ENCODE measurements at regions not wholly inside any gene's neighbourhood (a gene's known extent, or its start where the extent isn't known, plus 50 kb on each side); places are given as distances from the start of the nearest gene placed in this dataset.
"Not testable (repeated sequence)": the region's sequence is repeated elsewhere in the genome, so short reads cannot be mapped to it uniquely, and the experiment has no call there.

DNA sequence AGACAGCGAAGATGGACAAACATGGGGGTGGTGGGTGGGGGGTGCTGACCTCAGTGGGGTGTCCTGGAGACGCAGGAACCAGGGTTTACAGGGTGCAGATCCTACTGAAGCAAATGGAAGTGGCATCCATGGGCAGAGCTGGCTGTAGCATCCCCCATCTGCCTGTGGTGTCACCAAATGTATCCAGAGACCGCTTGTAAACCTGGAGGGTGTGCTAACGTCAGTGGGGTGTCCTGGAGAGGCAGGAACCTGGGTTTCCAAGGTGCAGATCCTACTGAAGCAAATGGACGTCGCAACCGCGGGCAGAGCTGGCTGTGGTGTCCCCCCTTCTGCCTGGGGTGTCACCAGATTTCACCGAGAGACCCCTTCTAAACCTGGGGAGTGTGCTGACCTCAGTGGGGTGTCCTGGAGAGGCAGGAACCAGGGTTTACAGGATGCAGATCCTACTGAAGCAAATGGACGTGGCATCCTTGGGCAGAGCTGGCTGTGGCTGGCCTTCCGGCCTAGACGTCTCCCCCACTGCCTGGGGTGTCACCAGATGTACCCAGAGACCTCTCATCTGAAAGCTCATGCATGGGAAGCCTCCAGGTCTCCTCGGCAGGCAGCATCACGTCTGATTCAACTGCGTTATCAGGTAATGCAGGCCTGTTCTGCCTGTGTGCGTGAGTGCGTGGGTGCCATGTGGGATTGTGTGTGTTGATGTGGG lies 202.4 kb downstream of the GOLGA6L6 start:
- DNase-seq; H3K27ac ChIP-seq (ENCODE audit: low read length); H3K4me3 ChIP-seq (ENCODE audit: low read length); H3K36me3 ChIP-seq (ENCODE audit: control insufficient read depth, insufficient read depth, low read length); H3K27me3 ChIP-seq (ENCODE audit: control insufficient read depth, insufficient read depth, low read length); H3K4me1 ChIP-seq (ENCODE audit: control insufficient read depth, insufficient read depth, low read length): not testable (repeated sequence)
- H3K9me3 ChIP-seq (ENCODE audit: control insufficient read depth, low read depth, low read length), result peaks cover 49% of the 10 kb centered on the region
- no CpG with 5 or more reads among the region's 17 CpGs for WGBS (ENCODE audit: insufficient coverage, low lambda C conversion rate)

DNA sequence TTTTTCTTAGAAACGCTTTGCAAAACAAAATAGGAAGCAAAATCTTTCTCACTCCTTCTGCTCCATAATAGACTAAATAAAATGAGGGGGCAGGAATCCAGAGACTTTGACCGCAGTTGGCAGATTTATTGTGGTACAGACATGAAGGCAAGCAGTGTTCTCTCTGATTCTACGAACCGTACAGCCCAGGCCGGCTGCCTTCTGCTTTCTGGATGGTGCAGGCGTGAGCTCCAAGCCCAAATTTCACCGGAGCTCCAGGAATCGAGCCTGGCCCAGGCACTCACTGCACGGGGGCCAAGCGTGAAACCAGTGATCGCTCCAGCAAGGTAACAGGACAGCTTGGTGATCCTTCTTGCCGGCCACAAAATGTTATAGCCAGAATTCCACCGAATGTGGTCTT lies 202.9 kb downstream of the GOLGA6L6 start:
- not testable (repeated sequence) for DNase-seq; H3K36me3 ChIP-seq (ENCODE audit: control insufficient read depth, insufficient read depth, low read length); H3K4me1 ChIP-seq (ENCODE audit: control insufficient read depth, insufficient read depth, low read length); H3K27me3 ChIP-seq (ENCODE audit: control insufficient read depth, insufficient read depth, low read length); H3K4me3 ChIP-seq (ENCODE audit: low read length); H3K27ac ChIP-seq (ENCODE audit: low read length)
- no CpG with 5 or more reads among the region's 13 CpGs for WGBS (ENCODE audit: insufficient coverage, low lambda C conversion rate)
- H3K9me3 ChIP-seq (ENCODE audit: control insufficient read depth, low read depth, low read length), result peaks cover 44% of the 10 kb centered on the region

DNA sequence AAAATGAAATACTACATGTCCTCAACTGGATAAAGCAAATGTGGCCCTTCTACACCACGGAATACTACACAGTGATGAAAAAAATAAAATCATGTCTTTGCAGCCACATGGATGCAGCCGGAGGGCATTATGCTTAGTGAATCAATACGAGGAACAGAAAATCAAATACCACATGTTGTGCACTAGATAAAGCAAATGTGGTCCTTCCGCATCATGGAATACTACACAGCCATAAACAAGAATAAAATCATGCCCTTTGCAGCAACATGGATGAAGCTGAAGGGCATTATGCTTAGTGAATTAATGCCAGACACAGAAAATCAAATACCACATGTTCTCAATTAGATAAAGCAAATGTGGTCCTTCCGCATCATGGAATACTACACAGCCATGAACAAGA lies 204.4 kb downstream of the GOLGA6L6 start:
- peaks cover 29% of the 10 kb centered on the region for H3K9me3 ChIP-seq (ENCODE audit: control insufficient read depth, low read depth, low read length)
- H3K4me3 ChIP-seq (ENCODE audit: low read length); DNase-seq; H3K27me3 ChIP-seq (ENCODE audit: control insufficient read depth, insufficient read depth, low read length); H3K4me1 ChIP-seq (ENCODE audit: control insufficient read depth, insufficient read depth, low read length); H3K27ac ChIP-seq (ENCODE audit: low read length); H3K36me3 ChIP-seq (ENCODE audit: control insufficient read depth, insufficient read depth, low read length): not testable (repeated sequence)
- 100% methylated on average over 2 of the region's 5 CpGs for WGBS (ENCODE audit: insufficient coverage, low lambda C conversion rate)

DNA sequence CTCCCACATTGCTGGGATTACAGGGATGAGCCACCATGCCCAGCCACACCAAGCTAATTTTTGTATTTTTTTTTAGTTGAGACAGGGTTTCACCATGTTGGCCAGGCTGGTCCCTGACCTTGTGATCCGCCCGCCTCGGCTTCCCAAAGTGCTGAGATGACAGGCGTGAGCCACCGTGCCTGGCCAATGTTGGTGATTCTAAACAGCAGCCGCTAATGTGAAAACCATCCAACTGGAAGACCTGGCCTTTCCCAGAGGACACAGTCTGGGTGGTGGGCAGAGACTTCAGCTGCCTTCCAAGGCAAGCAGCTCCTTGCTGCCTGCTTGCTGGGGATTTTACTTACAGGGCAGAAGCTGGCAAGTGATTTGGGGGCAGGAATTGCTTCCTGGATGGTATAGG lies 207.1 kb downstream of the GOLGA6L6 start:
- H3K4me1 ChIP-seq (ENCODE audit: control insufficient read depth, insufficient read depth, low read length); DNase-seq; H3K27me3 ChIP-seq (ENCODE audit: control insufficient read depth, insufficient read depth, low read length); H3K4me3 ChIP-seq (ENCODE audit: low read length); H3K27ac ChIP-seq (ENCODE audit: low read length); H3K36me3 ChIP-seq (ENCODE audit: control insufficient read depth, insufficient read depth, low read length); H3K9me3 ChIP-seq (ENCODE audit: control insufficient read depth, low read depth, low read length): not testable (repeated sequence)
- WGBS (ENCODE audit: insufficient coverage, low lambda C conversion rate), result no CpG with 5 or more reads among the region's 6 CpGs

DNA sequence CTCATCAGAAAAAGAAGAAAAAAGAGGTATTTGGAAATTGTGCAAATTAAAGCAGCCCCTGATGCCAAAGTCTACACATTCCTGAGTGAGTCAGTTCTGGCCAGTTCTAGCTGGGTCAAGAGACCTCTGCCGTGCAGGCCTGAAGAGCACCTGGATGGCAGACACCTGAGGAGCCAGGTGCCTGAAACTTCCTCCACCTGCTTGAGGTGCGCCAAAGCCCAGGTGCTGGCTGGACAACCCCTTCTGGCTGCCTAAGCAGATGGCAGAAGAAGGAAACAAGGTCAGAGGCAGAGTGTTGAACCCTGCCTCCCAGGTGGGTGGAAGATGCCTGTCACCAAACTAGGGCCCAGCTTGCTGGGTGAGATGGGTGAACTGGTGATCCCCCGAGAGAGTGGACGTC lies 215.8 kb downstream of the GOLGA6L6 start:
- DNase-seq; H3K9me3 ChIP-seq (ENCODE audit: control insufficient read depth, low read depth, low read length); H3K27ac ChIP-seq (ENCODE audit: low read length); H3K36me3 ChIP-seq (ENCODE audit: control insufficient read depth, insufficient read depth, low read length); H3K27me3 ChIP-seq (ENCODE audit: control insufficient read depth, insufficient read depth, low read length); H3K4me3 ChIP-seq (ENCODE audit: low read length); H3K4me1 ChIP-seq (ENCODE audit: control insufficient read depth, insufficient read depth, low read length): not testable (repeated sequence)
- WGBS (ENCODE audit: insufficient coverage, low lambda C conversion rate), result no CpG with 5 or more reads among the region's 4 CpGs

DNA sequence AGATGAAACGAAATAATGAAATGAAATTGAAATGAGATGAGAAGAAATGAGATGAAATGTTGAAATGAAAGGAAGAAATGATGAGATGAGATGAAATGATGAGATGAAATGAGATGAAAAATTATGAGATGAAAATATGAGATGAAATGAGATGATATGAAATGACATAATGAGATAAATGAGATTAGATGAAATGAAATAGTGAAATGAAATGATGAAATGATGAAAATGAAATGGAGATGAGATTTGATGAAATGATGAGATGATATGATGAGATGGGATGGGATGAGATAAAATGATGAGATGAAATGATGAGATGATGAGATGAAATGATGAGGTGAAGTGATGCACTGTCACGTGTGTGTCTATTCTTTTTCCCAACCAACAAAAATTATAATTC lies 224.5 kb downstream of the GOLGA6L6 start:
- 63% methylated on average over 2 of the region's 2 CpGs for WGBS (ENCODE audit: insufficient coverage, low lambda C conversion rate)
- H3K27me3 ChIP-seq (ENCODE audit: control insufficient read depth, insufficient read depth, low read length); H3K36me3 ChIP-seq (ENCODE audit: control insufficient read depth, insufficient read depth, low read length); DNase-seq; H3K4me1 ChIP-seq (ENCODE audit: control insufficient read depth, insufficient read depth, low read length); H3K9me3 ChIP-seq (ENCODE audit: control insufficient read depth, low read depth, low read length); H3K27ac ChIP-seq (ENCODE audit: low read length); H3K4me3 ChIP-seq (ENCODE audit: low read length): not testable (repeated sequence)

DNA sequence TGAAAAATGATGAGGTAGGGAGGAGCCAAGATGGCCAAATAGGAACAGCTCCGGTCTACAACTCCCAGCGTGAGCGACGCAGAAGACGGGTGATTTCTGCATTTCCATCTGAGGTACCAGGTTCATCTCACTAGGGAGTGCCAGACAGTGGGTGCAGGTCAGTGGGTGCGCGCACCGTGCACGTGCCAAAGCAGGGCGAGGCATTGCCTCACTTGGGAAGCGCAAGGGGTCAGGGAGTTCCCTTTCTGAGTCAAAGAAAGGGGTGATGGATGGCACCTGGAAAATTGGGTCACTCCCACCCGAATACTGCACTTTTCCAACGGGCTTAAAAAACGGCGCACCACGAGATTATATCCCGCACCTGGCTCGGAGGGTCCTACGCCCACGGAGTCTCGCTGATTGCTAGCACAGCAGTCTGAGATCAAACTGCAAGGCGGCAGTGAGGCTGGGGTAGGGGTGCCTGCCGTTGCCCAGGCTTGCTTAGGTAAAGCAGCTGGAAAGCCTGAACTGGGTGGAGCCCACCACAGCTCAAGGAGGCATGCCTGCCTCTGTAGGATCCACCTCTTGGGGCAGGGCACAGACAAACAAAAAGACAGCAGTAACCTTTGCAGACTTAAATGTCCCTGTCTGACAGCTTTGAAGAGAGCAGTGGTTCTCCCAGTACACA lies 230.5 kb downstream of the GOLGA6L6 start:
- WGBS (ENCODE audit: insufficient coverage, low lambda C conversion rate), result 100% methylated on average over 1 of the region's 23 CpGs
- H3K27me3 ChIP-seq (ENCODE audit: control insufficient read depth, insufficient read depth, low read length); H3K9me3 ChIP-seq (ENCODE audit: control insufficient read depth, low read depth, low read length); H3K4me3 ChIP-seq (ENCODE audit: low read length); DNase-seq; H3K27ac ChIP-seq (ENCODE audit: low read length); H3K36me3 ChIP-seq (ENCODE audit: control insufficient read depth, insufficient read depth, low read length); H3K4me1 ChIP-seq (ENCODE audit: control insufficient read depth, insufficient read depth, low read length): not testable (repeated sequence)

DNA sequence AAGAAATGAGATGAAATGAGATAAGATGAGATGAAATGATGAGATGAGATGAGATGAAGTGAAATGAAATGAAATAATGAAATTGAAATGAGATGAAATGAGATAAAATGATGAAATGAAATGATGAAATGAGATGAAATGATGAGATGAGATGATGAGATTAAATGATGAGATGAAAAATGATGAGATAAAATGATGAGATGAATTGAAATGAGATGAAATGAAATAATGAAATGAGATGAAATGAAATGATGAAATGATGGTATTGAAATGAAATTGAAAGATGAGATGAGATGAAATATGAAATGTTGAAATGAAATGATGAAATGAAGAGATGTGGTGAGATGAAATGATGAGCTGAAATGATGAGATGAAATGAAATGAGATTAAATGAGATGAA lies 231.0 kb downstream of the GOLGA6L6 start:
- Histone ChIP-seq H3K4me1 (ENCODE audit: control insufficient read depth, insufficient read depth, low read length) (no peaks in the 10 kb centered on the region), H3K27ac (ENCODE audit: low read length) (no peak overlapping the region), H3K9me3 (ENCODE audit: control insufficient read depth, low read depth, low read length) (peaks cover 13% of the 10 kb centered on the region), H3K36me3 (ENCODE audit: control insufficient read depth, insufficient read depth, low read length) (no peaks in the 10 kb centered on the region), H3K27me3 (ENCODE audit: control insufficient read depth, insufficient read depth, low read length) (no peaks in the 10 kb centered on the region), H3K4me3 (ENCODE audit: low read length) (no peak overlapping the region)
- no peak for DNase-seq

DNA sequence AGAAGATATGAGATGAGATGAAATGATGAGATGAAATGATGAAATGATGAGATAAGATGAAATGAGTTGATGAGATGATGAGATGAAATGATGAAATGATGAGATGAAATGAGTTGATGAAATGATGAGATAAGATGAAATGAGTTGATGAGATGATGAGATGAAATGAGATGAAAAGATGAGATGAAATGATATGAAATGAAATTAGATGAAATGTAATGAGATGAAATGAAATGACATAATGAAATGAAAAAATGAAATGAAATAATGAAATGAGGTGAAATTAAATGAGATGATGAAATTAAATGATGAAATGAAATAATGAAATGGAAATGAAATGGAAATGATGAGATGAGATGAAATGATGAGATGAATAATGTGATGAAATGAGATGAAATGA lies 231.6 kb downstream of the GOLGA6L6 start:
- H3K4me3 ChIP-seq (ENCODE audit: low read length); H3K27ac ChIP-seq (ENCODE audit: low read length); DNase-seq; H3K36me3 ChIP-seq (ENCODE audit: control insufficient read depth, insufficient read depth, low read length); H3K4me1 ChIP-seq (ENCODE audit: control insufficient read depth, insufficient read depth, low read length); H3K27me3 ChIP-seq (ENCODE audit: control insufficient read depth, insufficient read depth, low read length): not testable (repeated sequence)
- peaks cover 13% of the 10 kb centered on the region for H3K9me3 ChIP-seq (ENCODE audit: control insufficient read depth, low read depth, low read length)

DNA sequence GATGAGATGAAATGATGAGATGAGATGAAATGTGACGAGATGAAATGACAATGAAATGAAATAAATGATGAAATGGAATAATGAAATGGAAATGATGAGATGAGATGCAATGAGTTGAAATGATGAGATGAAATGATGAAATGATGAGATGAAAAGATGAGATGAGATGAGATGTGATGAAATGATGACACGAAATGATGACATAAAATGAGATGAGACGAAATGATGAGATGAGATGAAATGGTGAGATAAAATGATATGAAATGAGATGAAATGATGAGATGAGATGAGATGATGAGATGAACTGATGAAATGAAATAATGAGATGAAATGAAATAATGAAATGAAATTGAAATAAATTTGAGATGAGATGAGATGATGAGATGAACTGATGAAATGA lies 232.2 kb downstream of the GOLGA6L6 start:
- not testable (repeated sequence) for DNase-seq; H3K27me3 ChIP-seq (ENCODE audit: control insufficient read depth, insufficient read depth, low read length); H3K27ac ChIP-seq (ENCODE audit: low read length); H3K4me3 ChIP-seq (ENCODE audit: low read length); H3K36me3 ChIP-seq (ENCODE audit: control insufficient read depth, insufficient read depth, low read length); H3K4me1 ChIP-seq (ENCODE audit: control insufficient read depth, insufficient read depth, low read length)
- H3K9me3 ChIP-seq (ENCODE audit: control insufficient read depth, low read depth, low read length), result peaks cover 18% of the 10 kb centered on the region
- 81% methylated on average over 2 of the region's 3 CpGs for WGBS (ENCODE audit: insufficient coverage, low lambda C conversion rate)

DNA sequence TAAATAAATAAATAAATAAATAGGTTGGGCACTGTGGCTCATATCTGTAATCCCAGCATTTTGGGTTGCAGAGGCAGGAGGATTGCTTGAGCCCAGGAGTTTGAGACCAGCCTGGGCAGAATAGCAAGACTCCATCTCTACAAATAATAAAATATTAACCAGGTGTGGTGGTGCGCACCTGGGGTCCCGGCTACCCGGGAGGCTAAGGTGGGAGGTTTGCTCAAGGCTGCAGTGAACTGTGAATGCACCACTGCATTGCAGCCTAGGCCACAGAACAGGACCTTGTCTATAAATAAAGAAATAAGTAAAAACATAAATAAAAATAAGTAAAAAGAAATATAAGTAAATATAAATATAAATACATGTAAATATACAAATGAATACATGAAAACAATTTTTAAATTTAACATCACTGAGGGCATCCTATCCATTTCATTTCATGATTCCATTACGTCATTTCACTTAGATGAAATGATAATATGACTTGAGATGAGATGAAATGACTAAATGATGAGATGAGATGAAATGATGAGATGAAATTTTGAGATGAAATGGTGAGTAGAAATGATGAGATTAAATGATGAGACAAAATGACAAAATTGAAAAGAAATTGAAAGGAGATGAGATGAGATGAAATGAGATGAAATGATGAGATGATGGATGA lies 233.4 kb downstream of the GOLGA6L6 start:
- WGBS (ENCODE audit: insufficient coverage, low lambda C conversion rate), result 42% methylated on average over 1 of the region's 4 CpGs
- peaks cover 31% of the 10 kb centered on the region for H3K9me3 ChIP-seq (ENCODE audit: control insufficient read depth, low read depth, low read length)

More for the DNA sequence above, 233.4 kb downstream of the GOLGA6L6 start:
- H3K36me3 ChIP-seq (ENCODE audit: control insufficient read depth, insufficient read depth, low read length); H3K27me3 ChIP-seq (ENCODE audit: control insufficient read depth, insufficient read depth, low read length); H3K4me1 ChIP-seq (ENCODE audit: control insufficient read depth, insufficient read depth, low read length); H3K4me3 ChIP-seq (ENCODE audit: low read length); H3K27ac ChIP-seq (ENCODE audit: low read length); DNase-seq: not testable (repeated sequence)

Data from large intestine (tissue), 3 donors.